Activated CD4-positive, alpha-beta T cell treated with anti-CD3 and anti-CD28 coated beads for 24 hours (primary cell): ENCODE measurements at regions not wholly inside any gene's neighbourhood (a gene's known extent, or its start where the extent isn't known, plus 50 kb on each side); places are given as distances from the start of the nearest gene placed in this dataset.

Experiments used
- DNase-seq, 2 donors: peaks; one replicate each; pipeline ENCODE4 v3.0.0-alpha.2; 2020; ENCODE audit warnings: low read depth in 2 of 2

DNA sequence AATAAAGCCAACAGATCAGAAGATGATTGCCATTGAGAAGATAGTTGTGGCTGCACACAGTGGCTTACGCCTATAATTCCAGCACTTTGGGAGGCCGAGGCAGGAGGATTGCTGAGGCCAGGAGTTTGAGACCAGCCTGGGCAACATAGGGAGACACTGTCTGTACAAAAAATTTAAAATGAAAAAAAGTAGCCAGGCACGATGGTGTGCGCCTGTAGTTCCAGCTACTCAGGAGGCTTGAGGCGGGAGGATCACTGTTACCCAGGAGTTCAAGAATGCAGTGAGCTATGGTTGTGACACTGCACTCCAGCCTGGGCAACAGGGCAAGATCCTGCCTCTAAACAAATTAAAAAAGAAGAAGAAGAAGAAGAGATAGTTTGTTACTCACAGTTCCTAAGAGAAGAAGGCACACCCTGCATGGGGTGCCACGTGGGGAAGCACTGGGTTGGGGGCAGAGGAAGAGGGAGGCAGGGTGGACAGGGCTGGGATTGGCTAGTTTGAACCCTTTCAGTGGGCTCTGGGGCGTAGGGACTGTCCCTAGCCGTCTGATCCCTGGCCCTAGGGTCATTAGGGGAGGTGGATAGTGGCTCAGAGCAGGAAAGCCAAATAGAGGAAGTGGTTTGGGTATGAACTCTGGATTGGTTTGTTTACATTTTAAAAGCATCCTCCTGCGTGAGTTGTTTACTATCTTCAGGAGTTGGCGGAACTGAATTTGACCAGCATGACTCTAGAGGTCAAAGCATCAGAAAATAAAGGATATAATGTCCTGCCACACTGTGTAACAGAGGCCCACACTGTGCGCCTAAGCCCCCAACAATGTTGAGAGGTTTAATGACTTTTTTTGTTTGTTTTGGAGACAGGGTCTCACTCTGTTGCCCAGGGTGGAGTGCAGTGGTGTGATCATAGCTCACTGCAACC lies 60.5 kb upstream of the MEDAG start:
- DNase-seq = no peak

DNA sequence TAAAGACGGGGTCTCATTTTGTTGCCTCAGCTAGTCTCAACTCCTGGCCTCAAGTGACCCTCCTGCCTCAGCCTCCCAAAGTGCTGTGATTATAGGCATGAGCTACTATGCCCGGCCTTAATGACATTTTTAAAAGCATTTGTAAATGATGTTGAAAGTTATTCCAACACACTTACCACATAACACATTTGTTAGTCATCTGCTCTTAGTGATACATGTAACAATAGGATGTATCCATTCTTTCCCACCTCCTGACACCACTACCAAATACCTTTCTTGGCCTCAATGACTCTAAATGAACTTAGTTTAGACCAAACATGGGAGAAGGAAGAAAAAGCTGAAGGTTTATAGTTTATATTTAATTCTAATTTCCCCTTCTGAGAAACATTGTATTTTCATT lies 59.8 kb upstream of the MEDAG start:
- no peak for DNase-seq

DNA sequence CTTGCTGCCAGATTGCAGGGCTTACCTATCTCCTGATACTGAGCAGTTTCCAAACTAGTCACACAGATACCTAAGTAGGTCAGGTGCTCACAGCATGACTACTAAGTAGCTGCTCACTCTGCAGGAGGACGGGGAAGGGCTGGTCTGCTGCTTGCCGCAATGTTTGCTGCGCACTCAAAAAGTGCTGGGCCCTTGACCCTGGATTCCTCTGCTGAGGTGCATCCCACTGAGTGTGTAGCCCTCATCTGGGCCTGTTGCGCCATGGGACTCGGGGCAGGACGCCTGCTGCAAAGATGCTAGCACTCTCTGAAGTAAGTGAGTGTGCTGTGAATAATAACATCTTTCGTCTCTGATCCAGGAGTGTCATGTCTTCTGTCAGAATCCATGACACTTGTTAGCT lies 59.2 kb upstream of the MEDAG start:
- DNase-seq = no peak

DNA sequence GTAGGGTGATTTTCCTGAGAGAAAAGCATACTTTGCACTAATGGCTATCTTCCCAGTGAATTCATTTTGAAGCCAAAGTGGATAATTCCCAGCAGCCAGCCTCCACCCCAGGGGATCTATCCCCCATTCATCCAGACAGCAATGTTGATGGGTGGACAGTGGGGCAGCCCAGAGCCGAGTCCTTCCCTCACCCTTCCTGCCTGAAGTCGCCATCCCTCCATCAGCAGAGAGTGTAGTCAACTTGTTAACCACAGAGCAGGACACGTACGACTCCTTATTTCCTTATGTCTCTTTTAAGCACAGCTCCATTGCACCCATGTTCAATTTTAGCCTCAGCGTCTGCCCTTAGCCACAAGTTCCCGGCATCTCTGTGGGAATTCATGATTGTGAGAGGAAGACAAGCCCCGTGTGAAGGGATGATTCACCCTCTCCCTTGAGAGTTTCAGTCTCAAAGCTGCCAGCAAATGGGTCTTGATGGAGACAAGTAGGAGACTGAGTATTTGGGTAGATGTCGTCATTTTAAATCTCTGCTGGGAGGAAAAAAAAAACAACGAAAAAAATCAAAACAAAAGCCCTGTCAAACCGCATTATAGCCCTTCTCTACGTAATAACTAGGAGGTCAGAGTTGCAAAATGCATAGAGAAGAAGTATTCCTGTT lies 58.3 kb upstream of the MEDAG start:
- no peak for DNase-seq

DNA sequence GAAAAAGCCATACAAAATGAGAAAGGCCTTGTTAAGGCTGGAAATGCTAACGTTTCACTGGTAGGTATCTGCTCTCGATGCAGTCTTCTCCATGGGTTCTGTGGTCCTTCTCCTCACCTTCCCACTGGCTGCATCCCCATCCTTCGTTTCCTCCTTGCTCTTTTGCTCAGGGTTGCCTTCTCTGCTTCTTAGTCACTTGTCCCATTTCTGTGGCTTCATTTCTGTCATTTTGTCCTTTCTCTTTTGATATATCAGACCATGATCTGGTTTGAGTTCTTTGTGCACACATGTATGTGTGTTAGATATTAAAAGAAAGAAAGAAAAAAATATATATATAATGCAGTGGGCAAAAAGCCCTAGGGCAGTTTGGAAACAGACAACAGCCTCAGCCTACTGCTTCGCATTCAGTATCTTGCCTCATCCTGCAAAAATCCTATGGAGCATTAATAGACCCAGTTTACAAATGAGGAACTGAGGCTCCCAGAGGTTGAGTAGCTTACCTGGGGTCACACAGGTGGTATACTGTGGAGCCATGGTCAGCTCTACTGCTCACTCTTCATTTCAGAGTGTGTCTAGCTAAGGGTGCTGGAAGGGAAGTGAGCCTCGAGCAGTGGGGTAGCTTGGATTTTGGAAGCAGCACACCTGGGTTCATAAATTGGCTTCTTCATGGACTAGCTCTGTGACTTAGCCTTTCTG lies 57.6 kb upstream of the MEDAG start:
- no peak for DNase-seq

DNA sequence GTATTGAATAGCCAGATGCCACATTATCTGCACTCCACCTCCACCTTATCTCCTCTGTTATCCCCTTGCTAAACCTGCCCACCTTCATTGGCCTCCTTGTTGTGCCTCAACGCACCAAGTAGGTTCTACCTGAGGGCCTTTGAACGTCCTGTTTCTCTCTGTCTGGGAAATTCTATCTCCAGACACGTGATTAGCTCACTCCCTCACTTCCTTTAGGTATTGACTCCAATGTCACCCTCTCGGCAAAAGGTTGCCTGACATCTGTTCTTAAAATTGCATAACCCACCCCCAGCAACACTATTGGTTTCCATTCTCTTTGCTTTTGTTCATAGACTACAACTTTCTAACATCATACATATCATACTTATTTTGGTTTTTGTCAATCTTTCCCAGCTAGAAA lies 56.5 kb upstream of the MEDAG start:
- no peak for DNase-seq

DNA sequence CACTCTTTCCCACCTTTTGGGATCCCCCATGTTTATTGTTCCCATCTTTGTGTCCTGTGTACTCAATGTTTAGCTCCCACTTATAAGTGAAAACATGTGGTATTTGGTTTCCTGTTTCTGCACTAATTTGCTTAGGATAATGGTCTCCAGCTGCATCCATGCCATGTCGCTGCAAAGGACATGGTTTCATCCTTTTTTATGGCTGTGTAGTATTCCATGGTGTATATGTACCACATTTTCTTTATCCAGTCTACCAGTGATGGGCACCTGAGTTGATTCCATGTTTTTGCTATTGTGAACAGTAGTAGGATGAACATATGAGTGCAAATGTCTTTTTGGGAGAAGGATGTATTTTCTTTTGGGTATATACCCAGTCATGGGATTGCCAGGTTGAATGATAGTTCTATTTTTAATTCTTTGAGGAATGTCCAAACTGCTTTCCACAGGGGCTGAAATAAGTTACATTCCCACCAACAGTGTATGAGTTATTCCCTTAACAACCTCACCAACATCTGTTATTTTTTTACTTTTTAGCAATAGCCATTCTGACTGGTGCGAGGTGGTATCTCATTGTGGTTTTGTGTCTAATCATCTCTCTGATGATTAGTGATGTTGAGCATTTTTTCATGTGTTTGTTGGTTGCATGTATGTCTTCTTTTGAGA lies 55.7 kb upstream of the MEDAG start:
- no peak for DNase-seq

DNA sequence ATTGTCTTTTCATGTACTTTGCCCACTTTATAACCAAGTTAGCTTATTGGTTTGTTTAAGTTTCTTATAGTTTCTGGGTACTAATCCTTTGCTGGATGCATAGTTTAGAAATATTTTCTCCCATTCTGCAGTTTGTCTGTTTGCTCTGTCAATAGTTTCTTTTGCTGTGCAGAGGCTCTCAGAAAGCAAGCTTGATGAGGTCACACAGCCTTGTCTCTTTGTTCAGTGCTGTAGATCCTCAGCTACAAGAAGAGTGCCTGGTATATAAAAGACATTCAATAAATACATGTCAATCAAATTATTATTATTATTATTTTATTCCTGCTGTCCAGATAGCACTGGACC lies 55.2 kb upstream of the MEDAG start:
- no peak for DNase-seq

DNA sequence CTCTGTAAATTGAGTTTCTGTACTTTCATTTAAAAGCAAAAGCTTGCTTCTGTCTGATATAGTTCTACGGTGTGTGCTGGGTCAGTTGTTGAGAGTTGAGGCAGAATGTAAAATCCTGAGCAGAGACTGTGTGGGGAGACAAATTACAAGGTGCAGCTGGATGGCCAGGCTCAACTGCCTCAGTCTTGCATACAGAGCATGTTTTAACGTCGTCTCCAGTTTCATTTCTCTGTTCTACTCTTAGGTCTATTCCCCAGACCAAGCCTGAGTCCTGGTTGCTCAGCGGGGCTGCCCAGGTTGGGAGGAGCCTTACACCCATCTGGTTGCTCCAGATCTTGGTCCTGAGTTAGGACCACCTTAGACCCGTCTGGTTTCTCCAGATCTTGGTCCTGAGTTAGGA lies 54.4 kb upstream of the MEDAG start:
- no peak for DNase-seq

DNA sequence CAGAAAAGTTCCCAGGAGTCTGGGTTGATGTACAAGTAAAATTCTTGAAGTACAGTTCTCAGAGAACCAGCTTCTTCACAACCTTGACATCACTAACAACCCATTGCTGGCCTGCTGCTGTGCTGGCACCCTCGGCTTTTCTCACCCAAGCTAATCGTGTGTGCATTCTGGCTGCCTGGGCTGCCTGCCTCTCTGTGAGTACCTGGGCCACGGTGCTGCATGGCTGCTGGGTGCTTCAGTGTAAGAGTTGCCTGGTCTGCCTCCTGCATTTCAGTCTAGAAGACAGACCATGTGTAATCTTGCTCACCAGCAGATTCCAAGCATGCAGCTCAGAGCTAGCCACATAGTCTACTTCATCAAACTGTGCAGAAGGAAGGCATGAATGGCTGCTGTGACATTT lies 50.5 kb upstream of the MEDAG start:
- DNase-seq = no peak

DNA sequence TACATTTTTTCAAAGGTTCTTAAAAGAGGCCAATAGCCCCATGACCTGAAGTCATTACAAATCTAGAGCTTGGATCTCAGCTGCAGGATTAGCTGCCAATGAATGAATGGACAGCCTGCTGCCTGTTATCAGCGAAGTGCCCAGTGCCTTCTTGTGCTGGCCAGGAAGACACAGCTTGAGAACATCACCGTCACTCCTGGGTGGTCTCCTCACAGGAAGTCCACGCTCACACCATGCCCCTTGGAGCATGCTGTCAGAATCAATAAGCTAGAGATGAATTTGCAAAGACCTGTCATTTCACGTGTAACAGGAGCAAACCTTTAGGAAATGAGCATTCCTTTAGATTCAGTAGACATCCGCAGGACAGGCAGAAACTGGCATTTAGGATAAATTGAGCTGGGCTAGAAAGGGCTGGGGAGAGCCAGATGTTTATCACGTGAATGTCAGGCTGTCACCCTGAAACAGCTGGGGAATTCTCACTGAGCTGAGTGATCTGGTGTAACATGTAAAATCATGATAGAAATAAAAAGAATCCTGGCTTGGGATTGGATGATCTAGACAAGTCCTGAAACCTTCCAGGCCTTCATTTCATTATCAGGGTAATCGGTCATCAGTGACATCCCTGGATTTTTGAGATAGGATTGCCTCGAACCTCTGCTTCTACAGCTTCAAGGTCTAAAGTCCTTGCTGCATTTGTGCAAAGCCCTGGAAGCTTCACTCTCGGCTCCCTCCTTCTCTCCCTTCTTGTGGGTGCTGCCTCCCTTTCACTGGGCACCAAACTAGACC lies 49.9 kb upstream of the MEDAG start:
- no peak for DNase-seq
